GM19463 (cell line): ENCODE measurements at regions not wholly inside any gene's neighbourhood (a gene's known extent, or its start where the extent isn't known, plus 50 kb on each side); places are given as distances from the start of the nearest gene placed in this dataset.
A peak's percentile ranks its signal among the peaks of the same experiment; 100 is the strongest.
"Not testable (repeated sequence)": the region's sequence is repeated elsewhere in the genome, so short reads cannot be mapped to it uniquely, and the experiment has no call there.

Source experiments
- ATAC-seq: cut with Tn5 transposase; IDR thresholded peaks from one replicate; pipeline ENCODE4 v1.9.1; 2021; ENCODE audit warnings: mild to moderate bottlenecking, moderate library complexity; ENCODE audit not compliant: unreplicated experiment

GRCh38 chr5:158227314-158227713 lies 368.4 kb upstream of the CLINT1 start:
- ATAC-seq = not testable (repeated sequence)

GRCh38 chr5:158226496-158226895 lies 367.6 kb upstream of the CLINT1 start:
- ATAC-seq = no peak

GRCh38 chr5:158224253-158224652 lies 365.3 kb upstream of the CLINT1 start:
- no peak for ATAC-seq

- ATAC-seq = no peak
These were observed 364.2 kb upstream of the CLINT1 start for GRCh38 chr5:158223054-158223600.

GRCh38 chr5:158212917-158213316 lies 354.0 kb upstream of the CLINT1 start:
- no peak for ATAC-seq

GRCh38 chr5:158212237-158212636 lies 353.3 kb upstream of the CLINT1 start:
- ATAC-seq = no peak

- no peak for ATAC-seq
These were observed 350.4 kb upstream of the CLINT1 start for GRCh38 chr5:158209219-158209908.

GRCh38 chr5:158207733-158208132 lies 348.8 kb upstream of the CLINT1 start:
- ATAC-seq = no peak

- ATAC-seq = no peak
These were observed 347.0 kb upstream of the CLINT1 start for GRCh38 chr5:158205992-158206391.

- no peak for ATAC-seq
These were observed 344.3 kb upstream of the CLINT1 start for GRCh38 chr5:158203261-158203660.

- ATAC-seq = no peak
These were observed 343.9 kb upstream of the CLINT1 start for GRCh38 chr5:158202801-158203200.

- ATAC-seq = no peak
These were observed 341.7 kb upstream of the CLINT1 start for GRCh38 chr5:158200619-158201018.

GRCh38 chr5:158198636-158199035 lies 339.7 kb upstream of the CLINT1 start:
- peak; percentile 94 for ATAC-seq

GRCh38 chr5:158195416-158196210 lies 336.7 kb upstream of the CLINT1 start:
- no peak for ATAC-seq

- ATAC-seq = no peak
These were observed 335.6 kb upstream of the CLINT1 start for GRCh38 chr5:158194561-158194976.

- not testable (repeated sequence) for ATAC-seq
These were observed 334.4 kb upstream of the CLINT1 start for GRCh38 chr5:158193395-158193794.

GRCh38 chr5:158180407-158180806 lies 321.5 kb upstream of the CLINT1 start:
- no peak for ATAC-seq

GRCh38 chr5:158179271-158179670 lies 320.3 kb upstream of the CLINT1 start:
- ATAC-seq = no peak

GRCh38 chr5:158178535-158178934 lies 319.6 kb upstream of the CLINT1 start:
- no peak for ATAC-seq

GRCh38 chr5:158177146-158177545 lies 318.2 kb upstream of the CLINT1 start:
- no peak for ATAC-seq

- no peak for ATAC-seq
These were observed 317.1 kb upstream of the CLINT1 start for GRCh38 chr5:158175934-158176481.
